Panc1 (cell line): ENCODE measurements at regions not wholly inside any gene's neighbourhood (a gene's known extent, or its start where the extent isn't known, plus 50 kb on each side); places are given as distances from the start of the nearest gene placed in this dataset.

Source experiments
- ATAC-seq: fragments of 200-7000 bp; cut with Tn5 transposase; 2 replicates; pipeline ENCODE4 v1.9.1; 2020; ENCODE audit warnings: mild to moderate bottlenecking, moderate library complexity
- BruUV-seq: library from RNA; stranded (reverse); fragments of 400-500 nt; replicated peaks from 2 replicates; lab custom pipeline; 2021; lab: Mats Ljungman, UMichigan
- CTCF ChIA-PET: fragments of 300-600 bp; sonication (Branson Sonifier 250); formaldehyde crosslinking; loops from one replicate; lab custom pipeline; 2022; ENCODE audit warnings: antibody characterized with exemption; lab: Charles Lee
- POLR2A ChIA-PET: fragments of 300-600 bp; sonication (Branson Sonifier 250); formaldehyde crosslinking; loops from one replicate; lab custom pipeline; 2022; ENCODE audit warnings: antibody characterized with exemption; lab: Charles Lee
- DNase-seq: peaks from one replicate; pipeline ENCODE4 v3.0.0-alpha.2; 2010; ENCODE audit warnings: low read depth, low spot score
- H3K27ac ChIP-seq: 2 replicates; pipeline ENCODE4 v1.5.1; 2011; ENCODE audit warnings: mild to moderate bottlenecking, low read length, inconsistent platforms
- H3K27me3 ChIP-seq: fragments of 200-500 bp; sonication (Bioruptor generic); 2 replicates; pipeline ENCODE4 v1.6.0; 2014; ENCODE audit warnings: low read length, inconsistent platforms; ENCODE audit not compliant: control insufficient read depth, insufficient read depth
- H3K36me3 ChIP-seq: fragments of 200-500 bp; sonication (Bioruptor generic); 2 replicates; pipeline ENCODE4 v1.5.1; 2014; ENCODE audit warnings: inconsistent platforms, mild to moderate bottlenecking, low read length, moderate library complexity; ENCODE audit not compliant: control insufficient read depth, insufficient read depth
- H3K4me1 ChIP-seq: 2 replicates; pipeline ENCODE4 v1.5.1; 2011; ENCODE audit warnings: inconsistent platforms, mild to moderate bottlenecking, low read length, moderate library complexity; ENCODE audit not compliant: control insufficient read depth, insufficient read depth
- H3K4me3 ChIP-seq, 2 experiments: 2 replicates each; pipeline ENCODE4 v1.5.1; 2011 to 2012; ENCODE audit warnings: low read depth in 2 of 2, low read length in 2 of 2, mild to moderate bottlenecking in 2 of 2, inconsistent platforms in 1 of 2, moderate library complexity in 1 of 2
- H3K9me3 ChIP-seq: fragments of 200-500 bp; sonication (Bioruptor generic); 2 replicates; pipeline ENCODE4 v1.5.1; 2014; ENCODE audit warnings: low read depth, mild to moderate bottlenecking, inconsistent platforms, low read length, moderate library complexity; ENCODE audit not compliant: control insufficient read depth, insufficient read depth
- CTCF ChIP-seq: fragments of 450-650 bp; IDR thresholded peaks from 2 replicates; pipeline ENCODE4 v1.5.1; 2017; ENCODE audit warnings: mild to moderate bottlenecking
- POLR2AphosphoS5 ChIP-seq: IDR thresholded peaks from 2 replicates; pipeline ENCODE4 v1.6.1; 2012; ENCODE audit warnings: mild to moderate bottlenecking, low read depth, low read length, moderate library complexity
- REST ChIP-seq, 2 experiments: IDR thresholded peaks; 2 replicates each; pipeline ENCODE4 v1.6.1; 2011 to 2012; ENCODE audit warnings: low read depth in 2 of 2, control low read depth in 1 of 2, low read length in 1 of 2, mild to moderate bottlenecking in 1 of 2, moderate library complexity in 1 of 2; ENCODE audit not compliant: insufficient read depth in 1 of 2
- SIN3A ChIP-seq: IDR thresholded peaks from 2 replicates; pipeline ENCODE4 v1.6.1; 2012; ENCODE audit warnings: low read depth, mild to moderate bottlenecking, low read length, moderate library complexity, borderline replicate concordance; ENCODE audit not compliant: insufficient read depth
- TCF7L2 ChIP-seq: IDR thresholded peaks from 2 replicates; pipeline ENCODE4 v1.6.1; 2011; ENCODE audit warnings: mild to moderate bottlenecking, low read depth, low read length, inconsistent platforms
- in situ Hi-C: cut with HindIII; loops from 2 replicates; pipeline ENCODE4 v1.10.0; 2016; ENCODE audit warnings: low sequenced_read_pairs, low pct_unique_long_range_greater_than_20kb
- intact Hi-C: fragments of 100-400 bp; cut with micrococcal nuclease; formaldehyde crosslinking; loops from one replicate; pipeline ENCODE4 v1.10.0; 2022; ENCODE audit not compliant: unreplicated experiment

GRCh38 chr14:106203438-106203837 lies 677.1 kb downstream of the TMEM121 start:
- Histone ChIP-seq H3K9me3 (no peaks in the 10 kb centered on the region), H3K4me3 (no peak overlapping the region), H3K27ac (no peak overlapping the region), H3K4me1 (no peaks in the 10 kb centered on the region), H3K27me3 (no peaks in the 10 kb centered on the region; the same call in 1 of the 2 replicates), H3K36me3 (no peaks in the 10 kb centered on the region)
- ATAC-seq (no peak), DNase-seq (no peak)
- in situ Hi-C loops (no loop called here), intact Hi-C loops (no loop called here)
- ChIA-PET POLR2A (no interaction called here), CTCF (no interaction called here)
- TF ChIP-seq SIN3A (no peak), TCF7L2 (no peak), CTCF (no peak), POLR2AphosphoS5 (no peak), REST (IDR thresholded peaks at IDR 0.05; ENCODE audit: insufficient read depth in 1 of 2, low read depth in 2 of 2, low read length in 1 of 2) (no peak)
- BruUV-seq, result no TSS peak

- ChIA-PET CTCF (no interaction called here), POLR2A (no interaction called here)
- Histone ChIP-seq H3K9me3 (no peaks in the 10 kb centered on the region), H3K36me3 (no peaks in the 10 kb centered on the region), H3K27ac (no peak overlapping the region), H3K4me3 (no peak overlapping the region), H3K4me1 (no peaks in the 10 kb centered on the region), H3K27me3 (no peaks in the 10 kb centered on the region; the same call in 1 of the 2 replicates)
- TF ChIP-seq REST (IDR thresholded peaks at IDR 0.05; ENCODE audit: insufficient read depth in 1 of 2, low read depth in 2 of 2, low read length in 1 of 2), result no peak
- no peak for TF ChIP-seq SIN3A
- no peak for TF ChIP-seq TCF7L2
- no peak for TF ChIP-seq CTCF
- no peak for TF ChIP-seq POLR2AphosphoS5
- no TSS peak for BruUV-seq
- in situ Hi-C loops (no loop called here), intact Hi-C loops (no loop called here)
- ATAC-seq (no peak), DNase-seq (no peak)
Observed at GRCh38 chr14:106204063-106204462, 677.7 kb downstream of the TMEM121 start.
